ENCODE measurements at regions not wholly inside any gene's neighbourhood (a gene's known extent, or its start where the extent isn't known, plus 50 kb on each side); places are given as distances from the start of the nearest gene placed in this dataset.

- no peak for TF ChIP-seq CTCF (IDR thresholded peaks at IDR 0.05; ENCODE audit: low read depth, low read length, missing input control)
- TF ChIP-seq RXRA (IDR thresholded peaks at IDR 0.05), result no peak
- TF ChIP-seq SP1 (IDR thresholded peaks at IDR 0.05), result no peak
- TF ChIP-seq MAX (IDR thresholded peaks at IDR 0.05), result no peak
- TF ChIP-seq REST (IDR thresholded peaks at IDR 0.05), result no peak
- no peak for TF ChIP-seq JUND (IDR thresholded peaks at IDR 0.05)
- no peak for TF ChIP-seq GABPA (IDR thresholded peaks at IDR 0.05 in 1 of 2, conservative IDR thresholded peaks at IDR 0.05 in 1 of 2)
- no peak for TF ChIP-seq YY1 (IDR thresholded peaks at IDR 0.05)
- TF ChIP-seq FOXA2 (IDR thresholded peaks at IDR 0.05), result no peak
- TF ChIP-seq EGR1 (IDR thresholded peaks at IDR 0.05; ENCODE audit: low read depth in 2 of 2), result no peak
- TF ChIP-seq RAD21 (IDR thresholded peaks at IDR 0.05), result no peak
These were observed 182.5 kb upstream of the HS6ST1 start for GRCh38 chr2:128501006-128501690.

Measured in liver (tissue), 3 donors.